Activated T-helper 1 cell treated with Interleukin-2 at 50 U/mL for 16 hours (primary cell): ENCODE measurements at regions not wholly inside any gene's neighbourhood (a gene's known extent, or its start where the extent isn't known, plus 50 kb on each side); places are given as distances from the start of the nearest gene placed in this dataset.

Experiments
- DNase-seq: peaks from one replicate; pipeline ENCODE4 v3.0.0-alpha.2; 2020; ENCODE audit warnings: low read depth

DNA sequence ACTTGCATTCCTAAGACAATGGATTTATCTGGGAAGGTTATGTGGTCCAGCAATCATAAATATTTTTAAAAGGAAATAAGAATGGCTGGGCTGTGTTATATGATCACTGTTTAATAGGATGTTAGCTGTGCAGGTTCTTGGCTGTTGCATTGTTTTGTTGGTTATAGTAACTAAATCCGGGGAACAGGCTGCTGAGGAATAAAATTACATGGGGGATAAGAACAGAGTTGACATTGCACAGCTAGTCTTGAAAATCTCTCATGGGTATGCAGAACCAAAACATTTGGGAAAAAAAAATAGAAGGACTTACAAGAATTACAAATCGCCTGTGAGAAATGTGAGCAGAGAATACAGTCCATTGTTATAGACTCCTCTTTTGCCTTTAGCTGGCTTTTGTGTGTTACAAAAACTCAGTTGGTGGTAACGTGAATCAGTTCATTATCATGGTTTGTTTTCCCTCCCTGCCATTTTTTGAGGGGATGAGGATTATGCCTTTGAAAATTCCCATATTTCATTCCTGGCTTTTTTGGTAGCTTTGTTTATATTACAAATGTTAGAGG lies 375.3 kb upstream of the DAB2 start:
- no peak for DNase-seq

DNA sequence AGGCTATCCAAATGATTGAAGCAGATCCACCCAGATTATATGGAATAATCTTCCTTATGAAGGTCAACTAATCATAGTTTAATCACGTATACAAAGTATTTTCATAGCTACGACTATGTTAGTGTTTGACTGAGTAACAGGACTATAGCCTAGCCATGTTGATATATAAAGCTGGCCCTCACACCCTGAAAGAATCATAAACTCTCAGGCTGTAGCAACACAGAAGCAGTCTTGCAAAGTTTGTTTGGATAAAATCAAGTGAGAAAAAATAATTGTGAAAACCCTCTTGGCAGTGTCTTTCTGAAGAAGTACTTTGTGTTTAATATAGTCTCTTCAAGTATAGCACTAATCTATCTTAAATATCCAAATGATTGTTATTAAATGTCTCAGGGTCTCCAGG lies 374.5 kb upstream of the DAB2 start:
- DNase-seq, result no peak

GRCh38 chr5:39794513-39795210 lies 369.9 kb upstream of the DAB2 start:
- DNase-seq, result no peak

DNA sequence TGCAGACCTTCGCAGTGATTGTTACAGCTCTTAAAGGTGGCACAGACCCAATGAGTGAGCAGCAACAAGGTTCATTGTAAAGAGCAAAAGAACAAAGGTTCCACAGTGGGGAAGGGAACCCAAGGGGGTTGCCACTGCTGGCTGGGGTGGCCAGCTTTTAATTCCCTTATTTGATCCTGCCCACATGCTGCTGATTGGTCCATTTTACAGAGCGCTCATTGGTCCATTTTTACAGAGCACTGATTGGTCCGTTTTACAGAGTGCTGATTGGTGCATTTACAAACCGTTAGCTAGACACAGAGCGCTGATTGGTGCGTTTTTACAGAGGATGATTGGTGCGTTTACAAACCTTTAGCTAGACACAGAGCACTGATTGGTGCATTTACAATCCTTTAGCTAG lies 360.6 kb upstream of the DAB2 start:
- no peak for DNase-seq

DNA sequence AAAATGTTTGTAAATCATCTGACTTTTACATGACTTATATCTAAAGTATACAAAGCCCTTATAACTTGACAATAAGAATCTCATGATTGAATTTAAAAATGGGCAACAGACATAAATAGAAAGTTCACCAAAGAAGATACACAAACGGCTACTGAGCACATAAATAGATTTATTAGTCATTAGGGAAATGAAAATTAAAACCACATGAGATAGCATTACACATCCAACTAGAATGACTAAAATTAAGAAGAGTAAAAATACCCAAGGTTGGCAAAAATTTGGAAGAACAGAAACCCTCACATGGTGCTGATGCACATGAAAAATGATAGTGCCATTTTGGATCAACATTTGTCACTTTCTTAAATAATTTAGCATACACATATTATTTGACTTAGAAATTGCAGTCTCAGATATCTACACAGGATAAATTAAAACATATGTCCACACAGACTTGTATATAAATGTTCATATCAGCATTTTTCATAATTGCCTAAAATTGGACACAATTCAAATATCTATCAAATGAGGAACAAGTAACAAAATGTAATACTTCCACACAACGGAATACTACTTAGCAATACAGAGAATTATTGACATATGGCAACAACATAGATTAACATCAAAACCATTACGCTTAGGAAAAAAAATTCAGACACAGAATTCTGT lies 359.1 kb upstream of the DAB2 start:
- no peak for DNase-seq

GRCh38 chr5:39780347-39780746 lies 355.6 kb upstream of the DAB2 start:
- DNase-seq, result no peak

GRCh38 chr5:39779831-39780230 lies 355.1 kb upstream of the DAB2 start:
- no peak for DNase-seq

GRCh38 chr5:39775797-39776365 lies 351.1 kb upstream of the DAB2 start:
- no peak for DNase-seq

DNA sequence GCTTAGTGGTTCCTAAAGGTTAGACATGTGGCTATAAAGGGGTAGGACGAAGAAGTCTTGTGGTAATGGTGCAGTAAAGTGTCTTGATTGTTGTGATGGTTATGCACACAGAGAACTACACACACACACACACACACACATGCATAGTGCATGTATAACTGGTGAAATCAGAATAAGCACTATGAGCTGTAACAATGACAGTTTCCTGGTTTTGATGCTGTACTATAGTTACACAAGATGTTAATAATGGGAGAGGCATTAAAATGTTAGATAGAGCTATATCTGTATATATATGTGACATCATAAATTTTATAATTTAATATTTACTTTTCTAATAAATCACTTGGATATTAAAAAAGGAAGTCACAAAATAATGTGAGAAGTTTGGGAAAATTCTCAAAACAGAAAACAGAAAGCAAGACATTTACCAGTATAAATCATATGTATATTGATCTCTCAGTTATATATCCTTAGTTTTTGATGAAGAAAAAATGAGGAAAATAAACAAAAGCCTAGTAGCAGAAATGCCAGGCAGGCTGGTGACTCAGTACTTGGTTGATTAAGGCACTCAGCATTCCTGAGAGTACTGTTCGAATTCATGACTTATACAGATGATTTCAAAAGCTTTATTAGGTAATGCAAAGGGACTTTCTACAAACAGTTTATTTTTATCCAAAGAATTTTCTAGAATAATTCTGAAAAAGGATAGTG lies 350.5 kb upstream of the DAB2 start:
- DNase-seq, result no peak

- no peak for DNase-seq
These were observed 349.8 kb upstream of the DAB2 start for GRCh38 chr5:39774605-39775004.

DNA sequence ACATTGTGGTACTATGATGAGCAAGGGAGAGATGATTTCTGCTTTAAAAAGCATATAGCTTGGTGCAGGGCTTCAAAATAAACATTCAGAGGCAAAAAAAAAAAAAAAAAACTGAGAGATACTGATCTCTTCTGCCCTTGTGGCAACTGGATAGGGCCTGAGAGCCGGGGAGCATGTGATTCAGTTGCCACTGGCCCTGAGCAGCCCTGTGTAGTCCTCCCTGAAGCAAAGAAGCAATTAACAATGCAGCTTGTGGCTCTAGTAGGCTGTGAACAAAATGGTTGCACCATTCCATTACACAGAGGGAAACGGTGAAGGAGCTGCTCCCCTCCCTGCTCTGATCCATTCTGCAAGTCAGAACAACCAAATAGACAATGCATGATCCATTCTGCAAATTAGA lies 347.5 kb upstream of the DAB2 start:
- no peak for DNase-seq

DNA sequence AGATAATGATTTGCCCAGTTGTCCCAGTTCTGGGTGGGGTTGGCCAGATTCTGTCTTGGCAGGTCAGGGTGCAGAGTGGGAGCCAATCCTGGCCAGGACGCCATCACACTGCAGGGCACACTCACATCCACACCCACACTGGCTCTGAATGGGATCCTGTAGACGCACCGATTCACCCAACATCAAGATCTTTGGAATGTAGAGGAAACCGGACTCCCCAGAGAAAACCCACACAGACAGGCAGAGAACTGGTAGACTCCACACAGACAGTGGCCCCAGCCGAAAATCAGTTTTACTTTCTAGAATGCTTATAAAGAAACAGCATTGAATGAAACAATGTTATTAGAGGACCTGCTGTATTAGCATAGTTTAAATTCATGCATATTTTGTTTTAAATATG lies 343.1 kb upstream of the DAB2 start:
- DNase-seq, result no peak

- no peak for DNase-seq
These were observed 340.6 kb upstream of the DAB2 start for GRCh38 chr5:39765366-39765765.

DNA sequence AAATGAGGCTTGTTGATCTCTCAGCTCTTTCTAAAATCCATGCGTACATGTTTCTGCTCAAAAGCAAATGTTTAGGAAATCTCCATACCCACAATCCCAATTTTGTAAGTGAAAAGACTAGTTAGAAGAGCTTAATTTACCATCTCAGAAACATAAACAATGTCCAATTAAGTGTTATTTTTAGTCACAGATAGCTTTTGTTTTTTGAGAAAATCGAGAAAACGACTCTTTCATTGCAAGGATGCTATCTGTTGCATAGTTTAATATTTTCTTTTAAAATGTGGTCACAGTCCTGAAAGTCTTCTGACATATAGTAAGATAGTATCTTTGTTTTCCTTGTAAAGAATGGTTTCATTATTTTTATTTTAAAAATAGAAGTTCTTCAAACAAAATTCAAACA lies 338.0 kb upstream of the DAB2 start:
- no peak for DNase-seq

DNA sequence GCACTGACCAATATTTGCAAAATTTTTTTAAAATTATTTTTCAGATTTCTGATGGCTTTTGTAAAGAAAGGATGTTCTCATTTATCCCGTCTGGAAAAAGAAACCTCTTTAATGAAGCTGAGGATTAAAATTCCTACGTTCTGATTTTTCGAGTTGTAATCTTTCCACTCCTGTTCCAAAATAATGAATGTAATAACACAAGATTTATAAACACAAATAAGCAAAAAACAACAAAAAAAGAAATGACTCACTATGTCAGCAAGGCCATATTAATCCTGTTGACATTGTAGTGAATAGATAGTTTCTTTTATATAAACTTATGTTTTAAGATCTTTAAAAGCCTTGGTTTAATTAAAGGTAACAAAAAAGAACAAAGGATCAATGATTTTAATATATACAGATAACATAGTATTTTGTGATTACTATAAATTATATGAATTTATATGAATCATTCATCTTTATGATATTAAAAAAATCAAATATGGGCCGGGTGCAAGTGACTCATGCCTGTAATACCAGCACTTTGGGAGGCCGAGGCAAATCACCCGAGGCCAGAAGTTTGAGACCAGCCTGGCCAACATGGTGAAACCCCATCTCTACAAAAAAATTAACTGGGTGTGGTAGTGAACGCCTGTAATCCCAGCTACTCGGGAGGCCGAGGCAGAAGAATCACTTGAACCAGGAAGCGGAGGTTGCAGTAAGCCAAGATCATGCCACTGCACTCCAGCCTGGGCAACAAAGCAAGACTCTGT lies 336.6 kb upstream of the DAB2 start:
- DNase-seq, result no peak

GRCh38 chr5:39760385-39761198 lies 335.8 kb upstream of the DAB2 start:
- no peak for DNase-seq

DNA sequence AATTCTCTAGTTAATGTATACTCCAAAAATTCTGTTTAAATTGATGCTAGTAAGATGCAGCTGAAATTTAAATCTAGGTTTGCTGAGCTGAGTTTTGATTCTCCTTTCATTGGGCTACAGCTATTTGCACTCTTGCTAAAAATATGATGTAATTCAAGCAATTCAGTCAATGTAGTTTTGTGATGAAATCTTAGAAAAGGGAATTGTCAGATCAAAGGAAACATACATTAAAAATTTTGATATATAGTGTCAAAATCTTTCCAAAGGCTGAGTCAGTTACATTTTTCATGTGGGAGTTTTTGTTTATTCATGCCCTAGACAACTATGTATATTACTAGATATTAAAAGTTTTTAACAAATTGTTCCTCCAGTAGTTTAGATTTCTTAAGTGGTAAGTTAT lies 334.9 kb upstream of the DAB2 start:
- DNase-seq, result no peak

DNA sequence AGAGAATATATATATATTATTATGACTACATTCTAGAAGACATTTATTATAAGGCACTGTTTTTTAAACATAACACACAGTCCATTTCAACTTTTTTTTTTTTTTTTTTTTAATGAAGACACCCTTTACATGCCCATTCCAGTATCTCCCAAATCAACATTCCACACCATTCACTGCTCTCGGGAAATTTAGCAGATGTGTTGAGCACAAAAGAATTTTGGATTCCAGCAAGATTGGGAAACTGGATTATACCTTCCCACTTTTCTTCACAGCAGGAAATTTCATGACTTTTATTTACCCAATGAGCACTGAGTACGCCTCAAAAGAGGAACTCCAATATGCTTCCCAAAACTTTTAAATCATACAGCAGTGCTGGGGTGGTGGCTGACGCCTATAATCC lies 333.6 kb upstream of the DAB2 start:
- no peak for DNase-seq

DNA sequence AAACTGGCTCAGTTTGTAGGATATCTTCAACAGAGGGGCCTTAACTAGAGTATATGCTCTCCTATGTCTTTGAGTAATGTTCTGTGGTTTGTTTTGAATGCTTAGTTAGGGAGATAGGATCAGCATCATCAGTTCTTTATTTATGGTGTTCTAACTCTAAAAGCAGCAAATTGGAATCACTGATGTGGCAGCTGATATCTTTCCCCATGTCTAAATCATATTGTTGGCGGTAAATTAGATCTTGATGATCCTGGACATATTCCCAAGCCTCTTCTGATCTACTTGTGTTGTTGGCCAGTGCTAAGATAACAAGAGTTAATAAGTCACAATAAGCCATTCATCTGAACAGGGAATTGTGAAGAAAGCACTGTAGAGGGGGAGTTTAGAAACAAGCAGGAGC lies 332.4 kb upstream of the DAB2 start:
- no peak for DNase-seq

DNA sequence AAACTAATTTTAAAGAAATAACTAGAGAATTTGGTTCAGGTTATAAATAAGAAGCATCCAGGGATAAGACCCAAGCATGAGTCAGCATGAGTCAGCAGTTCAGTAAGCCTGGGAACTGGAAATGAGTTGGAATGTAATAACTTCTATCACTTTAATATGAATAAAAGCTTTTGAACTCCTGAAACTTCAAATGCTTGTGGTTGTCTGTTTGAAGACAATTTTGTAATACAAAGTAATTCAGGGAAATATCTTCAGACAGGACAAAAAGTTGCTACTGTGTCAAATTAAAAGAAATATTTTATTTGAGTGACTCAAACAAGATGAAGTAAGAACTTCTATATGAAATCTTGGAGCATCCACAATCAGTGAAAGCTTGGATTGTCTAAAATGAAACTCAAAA lies 331.2 kb upstream of the DAB2 start:
- DNase-seq, result no peak

GRCh38 chr5:39755452-39755851 lies 330.7 kb upstream of the DAB2 start:
- no peak for DNase-seq
